ENCODE measurements at regions not wholly inside any gene's neighbourhood (a gene's known extent, or its start where the extent isn't known, plus 50 kb on each side); places are given as distances from the start of the nearest gene placed in this dataset.

DNA sequence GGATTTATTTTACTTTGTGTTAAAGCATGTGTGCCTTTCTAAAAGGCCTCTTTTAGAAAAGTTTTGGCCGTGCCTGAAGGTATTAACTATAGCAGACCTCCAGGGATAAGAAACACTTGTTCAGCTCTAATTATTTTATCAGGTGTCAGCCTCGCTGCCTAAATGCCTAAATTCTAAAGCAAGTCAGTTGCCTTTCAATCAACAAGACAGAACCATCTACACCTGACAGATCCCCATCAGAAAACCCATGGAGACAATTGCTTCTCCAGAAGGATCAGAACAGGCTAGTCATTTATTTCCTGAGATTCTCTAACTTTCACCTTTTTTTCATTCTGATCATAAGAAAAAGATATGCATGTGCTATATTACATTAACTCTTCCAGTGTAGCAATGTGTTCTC, 171.4 kb upstream of the GPC6 start (continued):
- TF ChIP-seq MEF2A (IDR thresholded peaks at IDR 0.05; ENCODE audit: borderline replicate concordance, low read depth), result no peak

DNA sequence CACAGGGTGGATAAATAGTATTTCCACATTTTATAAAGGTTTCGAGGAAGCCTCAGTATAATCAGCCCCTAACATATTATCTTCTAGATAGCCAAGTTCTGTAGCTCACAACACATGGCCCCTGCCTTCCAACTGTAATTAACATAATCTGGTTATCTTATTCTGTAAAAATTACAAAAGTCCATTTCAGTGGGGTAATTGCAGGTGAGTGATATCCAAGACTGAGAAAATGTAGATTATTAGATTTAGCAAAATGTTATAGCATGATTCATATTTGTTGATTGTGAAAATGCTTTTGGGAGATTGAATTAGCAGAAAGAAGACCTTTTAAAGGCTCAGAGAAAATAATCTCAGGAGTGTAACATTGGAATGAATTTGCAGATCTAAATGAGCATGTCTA, 168.3 kb upstream of the GPC6 start:
- Histone ChIP-seq H3K27me3 (ENCODE audit: insufficient read depth) (no peaks in the 10 kb centered on the region), H3K36me3 (replicated peaks in 1 of 2; ENCODE audit: control insufficient read depth in 1 of 2, insufficient read depth in 2 of 2, low read length in 1 of 2) (no peaks in the 10 kb centered on the region), H3K79me2 (ENCODE audit: insufficient read depth) (no peaks in the 10 kb centered on the region), H4K20me1 (ENCODE audit: insufficient read depth) (no peaks in the 10 kb centered on the region), H3K9ac (no peak overlapping the region), H3K9me2 (no peaks in the 10 kb centered on the region), H3K4me2 (no peak overlapping the region), H3F3A (replicated peaks; ENCODE audit: insufficient read depth) (no peaks in the 10 kb centered on the region), H3K27ac (ENCODE audit: low read depth in 2 of 2, low read length in 1 of 2) (peak overlapping the region in 1 of 2 experiments; percentile 69; a peak in 1 of 4 replicates), H3K9me3 (no peaks in the 10 kb centered on the region), H3K4me3 (ENCODE audit: low read depth in 2 of 2, low read length in 1 of 2) (no peak overlapping the region), H3K4me1 (ENCODE audit: control insufficient read depth in 1 of 2, insufficient read depth in 2 of 2, low read depth in 1 of 2, low read length in 1 of 2) (no peaks in the 10 kb centered on the region; a peak in 1 of 4 replicates), H2AFZ (ENCODE audit: low read depth) (no peak overlapping the region)
- peak; percentile 47 for DNase-seq
- POLR2A ChIA-PET, result no interaction called here
- WGBS (ENCODE audit: low lambda C conversion rate), result 55% methylated on average over 1 of the region's 1 CpG
- CTCF ChIA-PET, result no interaction called here
- TF ChIP-seq EP300 (IDR thresholded peaks at IDR 0.05; ENCODE audit: borderline replicate concordance in 1 of 2, low read depth in 1 of 2, low read length in 1 of 2) (peak in 1 of 2 experiments; percentile 65; a peak in 2 of 4 replicates), ELF1 (IDR thresholded peaks at IDR 0.05) (no peak), FOXM1 (IDR thresholded peaks at IDR 0.05; ENCODE audit: low read depth) (no peak), POLR2AphosphoS5 (IDR thresholded peaks at IDR 0.05; ENCODE audit: low read depth, low read length) (no peak), TCF12 (IDR thresholded peaks at IDR 0.05) (0 out of 2 replicates have a peak, but pooled peaks have one; percentile 22), RAD21 (IDR thresholded peaks at IDR 0.05; ENCODE audit: low read length) (peak; percentile 14; the same call in 1 of the 2 replicates), NFIC (IDR thresholded peaks at IDR 0.05; ENCODE audit: borderline replicate concordance) (no peak), RCOR1 (IDR thresholded peaks at IDR 0.05; ENCODE audit: low read length) (peak; percentile 88), CHD2 (IDR thresholded peaks at IDR 0.05; ENCODE audit: low read length, partially characterized antibody) (peak; percentile 34), TEAD4 (IDR thresholded peaks at IDR 0.05; ENCODE audit: borderline replicate concordance, insufficient read depth) (peak; percentile 37; the same call in 1 of the 2 replicates), EZH2phosphoT487 (IDR thresholded peaks at IDR 0.05; ENCODE audit: borderline replicate concordance, low read depth) (no peak), FOSL2 (IDR thresholded peaks at IDR 0.05; ENCODE audit: borderline replicate concordance, low read depth) (no peak), SMC3 (IDR thresholded peaks at IDR 0.05; ENCODE audit: low read depth, low read length) (no peak), MEF2A (IDR thresholded peaks at IDR 0.05; ENCODE audit: borderline replicate concordance, low read depth) (no peak), GABPA (IDR thresholded peaks at IDR 0.05; ENCODE audit: low read depth) (no peak), RFX5 (IDR thresholded peaks at IDR 0.05; ENCODE audit: low read length) (no peak), YY1 (IDR thresholded peaks at IDR 0.05; ENCODE audit: low read depth) (no peak)
- TF ChIP-seq, protein P1, sequence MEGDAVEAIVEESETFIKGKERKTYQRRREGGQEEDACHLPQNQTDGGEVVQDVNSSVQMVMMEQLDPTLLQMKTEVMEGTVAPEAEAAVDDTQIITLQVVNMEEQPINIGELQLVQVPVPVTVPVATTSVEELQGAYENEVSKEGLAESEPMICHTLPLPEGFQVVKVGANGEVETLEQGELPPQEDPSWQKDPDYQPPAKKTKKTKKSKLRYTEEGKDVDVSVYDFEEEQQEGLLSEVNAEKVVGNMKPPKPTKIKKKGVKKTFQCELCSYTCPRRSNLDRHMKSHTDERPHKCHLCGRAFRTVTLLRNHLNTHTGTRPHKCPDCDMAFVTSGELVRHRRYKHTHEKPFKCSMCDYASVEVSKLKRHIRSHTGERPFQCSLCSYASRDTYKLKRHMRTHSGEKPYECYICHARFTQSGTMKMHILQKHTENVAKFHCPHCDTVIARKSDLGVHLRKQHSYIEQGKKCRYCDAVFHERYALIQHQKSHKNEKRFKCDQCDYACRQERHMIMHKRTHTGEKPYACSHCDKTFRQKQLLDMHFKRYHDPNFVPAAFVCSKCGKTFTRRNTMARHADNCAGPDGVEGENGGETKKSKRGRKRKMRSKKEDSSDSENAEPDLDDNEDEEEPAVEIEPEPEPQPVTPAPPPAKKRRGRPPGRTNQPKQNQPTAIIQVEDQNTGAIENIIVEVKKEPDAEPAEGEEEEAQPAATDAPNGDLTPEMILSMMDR (IDR thresholded peaks at IDR 0.05), result no peak
- TF ChIP-seq, protein P2, sequence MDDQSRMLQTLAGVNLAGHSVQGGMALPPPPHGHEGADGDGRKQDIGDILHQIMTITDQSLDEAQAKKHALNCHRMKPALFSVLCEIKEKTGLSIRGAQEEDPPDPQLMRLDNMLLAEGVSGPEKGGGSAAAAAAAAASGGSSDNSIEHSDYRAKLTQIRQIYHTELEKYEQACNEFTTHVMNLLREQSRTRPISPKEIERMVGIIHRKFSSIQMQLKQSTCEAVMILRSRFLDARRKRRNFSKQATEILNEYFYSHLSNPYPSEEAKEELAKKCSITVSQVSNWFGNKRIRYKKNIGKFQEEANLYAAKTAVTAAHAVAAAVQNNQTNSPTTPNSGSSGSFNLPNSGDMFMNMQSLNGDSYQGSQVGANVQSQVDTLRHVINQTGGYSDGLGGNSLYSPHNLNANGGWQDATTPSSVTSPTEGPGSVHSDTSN (IDR thresholded peaks at IDR 0.05), result no peak
- TF ChIP-seq, protein P3, sequence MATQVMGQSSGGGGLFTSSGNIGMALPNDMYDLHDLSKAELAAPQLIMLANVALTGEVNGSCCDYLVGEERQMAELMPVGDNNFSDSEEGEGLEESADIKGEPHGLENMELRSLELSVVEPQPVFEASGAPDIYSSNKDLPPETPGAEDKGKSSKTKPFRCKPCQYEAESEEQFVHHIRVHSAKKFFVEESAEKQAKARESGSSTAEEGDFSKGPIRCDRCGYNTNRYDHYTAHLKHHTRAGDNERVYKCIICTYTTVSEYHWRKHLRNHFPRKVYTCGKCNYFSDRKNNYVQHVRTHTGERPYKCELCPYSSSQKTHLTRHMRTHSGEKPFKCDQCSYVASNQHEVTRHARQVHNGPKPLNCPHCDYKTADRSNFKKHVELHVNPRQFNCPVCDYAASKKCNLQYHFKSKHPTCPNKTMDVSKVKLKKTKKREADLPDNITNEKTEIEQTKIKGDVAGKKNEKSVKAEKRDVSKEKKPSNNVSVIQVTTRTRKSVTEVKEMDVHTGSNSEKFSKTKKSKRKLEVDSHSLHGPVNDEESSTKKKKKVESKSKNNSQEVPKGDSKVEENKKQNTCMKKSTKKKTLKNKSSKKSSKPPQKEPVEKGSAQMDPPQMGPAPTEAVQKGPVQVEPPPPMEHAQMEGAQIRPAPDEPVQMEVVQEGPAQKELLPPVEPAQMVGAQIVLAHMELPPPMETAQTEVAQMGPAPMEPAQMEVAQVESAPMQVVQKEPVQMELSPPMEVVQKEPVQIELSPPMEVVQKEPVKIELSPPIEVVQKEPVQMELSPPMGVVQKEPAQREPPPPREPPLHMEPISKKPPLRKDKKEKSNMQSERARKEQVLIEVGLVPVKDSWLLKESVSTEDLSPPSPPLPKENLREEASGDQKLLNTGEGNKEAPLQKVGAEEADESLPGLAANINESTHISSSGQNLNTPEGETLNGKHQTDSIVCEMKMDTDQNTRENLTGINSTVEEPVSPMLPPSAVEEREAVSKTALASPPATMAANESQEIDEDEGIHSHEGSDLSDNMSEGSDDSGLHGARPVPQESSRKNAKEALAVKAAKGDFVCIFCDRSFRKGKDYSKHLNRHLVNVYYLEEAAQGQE (IDR thresholded peaks at IDR 0.05; ENCODE audit: low read depth, low read length), result no peak
- TF ChIP-seq, protein P4, sequence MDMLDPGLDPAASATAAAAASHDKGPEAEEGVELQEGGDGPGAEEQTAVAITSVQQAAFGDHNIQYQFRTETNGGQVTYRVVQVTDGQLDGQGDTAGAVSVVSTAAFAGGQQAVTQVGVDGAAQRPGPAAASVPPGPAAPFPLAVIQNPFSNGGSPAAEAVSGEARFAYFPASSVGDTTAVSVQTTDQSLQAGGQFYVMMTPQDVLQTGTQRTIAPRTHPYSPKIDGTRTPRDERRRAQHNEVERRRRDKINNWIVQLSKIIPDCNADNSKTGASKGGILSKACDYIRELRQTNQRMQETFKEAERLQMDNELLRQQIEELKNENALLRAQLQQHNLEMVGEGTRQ (IDR thresholded peaks at IDR 0.05; ENCODE audit: borderline replicate concordance, low read depth, low read length), result no peak
- TF ChIP-seq, protein P5, sequence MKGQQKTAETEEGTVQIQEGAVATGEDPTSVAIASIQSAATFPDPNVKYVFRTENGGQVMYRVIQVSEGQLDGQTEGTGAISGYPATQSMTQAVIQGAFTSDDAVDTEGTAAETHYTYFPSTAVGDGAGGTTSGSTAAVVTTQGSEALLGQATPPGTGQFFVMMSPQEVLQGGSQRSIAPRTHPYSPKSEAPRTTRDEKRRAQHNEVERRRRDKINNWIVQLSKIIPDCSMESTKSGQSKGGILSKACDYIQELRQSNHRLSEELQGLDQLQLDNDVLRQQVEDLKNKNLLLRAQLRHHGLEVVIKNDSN (IDR thresholded peaks at IDR 0.05; ENCODE audit: borderline replicate concordance, low read depth), result no peak
- TF ChIP-seq, protein P6, sequence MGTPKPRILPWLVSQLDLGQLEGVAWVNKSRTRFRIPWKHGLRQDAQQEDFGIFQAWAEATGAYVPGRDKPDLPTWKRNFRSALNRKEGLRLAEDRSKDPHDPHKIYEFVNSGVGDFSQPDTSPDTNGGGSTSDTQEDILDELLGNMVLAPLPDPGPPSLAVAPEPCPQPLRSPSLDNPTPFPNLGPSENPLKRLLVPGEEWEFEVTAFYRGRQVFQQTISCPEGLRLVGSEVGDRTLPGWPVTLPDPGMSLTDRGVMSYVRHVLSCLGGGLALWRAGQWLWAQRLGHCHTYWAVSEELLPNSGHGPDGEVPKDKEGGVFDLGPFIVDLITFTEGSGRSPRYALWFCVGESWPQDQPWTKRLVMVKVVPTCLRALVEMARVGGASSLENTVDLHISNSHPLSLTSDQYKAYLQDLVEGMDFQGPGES (IDR thresholded peaks at IDR 0.05; ENCODE audit: low read depth, low read length), result no peak
- TF ChIP-seq, protein P7, sequence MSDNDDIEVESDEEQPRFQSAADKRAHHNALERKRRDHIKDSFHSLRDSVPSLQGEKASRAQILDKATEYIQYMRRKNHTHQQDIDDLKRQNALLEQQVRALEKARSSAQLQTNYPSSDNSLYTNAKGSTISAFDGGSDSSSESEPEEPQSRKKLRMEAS (IDR thresholded peaks at IDR 0.05; ENCODE audit: low read depth), result no peak

Data from SK-N-SH (cell line).